Left lung (tissue), 4 donors: ENCODE measurements at regions not wholly inside any gene's neighbourhood (a gene's known extent, or its start where the extent isn't known, plus 50 kb on each side); places are given as distances from the start of the nearest gene placed in this dataset.

Source experiments
- ATAC-seq: fragments of 200-7000 bp; cut with Tn5 transposase; one replicate; pipeline ENCODE4 v1.9.1; 2020; ENCODE audit warnings: moderate library complexity
- DNase-seq, 4 donors: peaks; one replicate each; pipeline ENCODE4 v3.0.0-alpha.2; 2013 to 2020
- H3K27ac ChIP-seq, 2 donors: fragments of 200-600 bp; sonication (generic) in 1 of 2; one replicate each; pipeline versions ENCODE4 v1.5.0 to v1.8.0; 2020 to 2021
- H3K27me3 ChIP-seq, 2 donors: fragments of 200-600 bp; sonication (generic) in 1 of 2; one replicate each; pipeline versions ENCODE4 v1.5.0 to v1.8.0; 2020 to 2021
- H3K36me3 ChIP-seq, 2 donors: fragments of 200-600 bp; sonication (generic) in 1 of 2; one replicate each; pipeline versions ENCODE4 v1.5.0 to v1.8.0; 2020 to 2021
- H3K4me1 ChIP-seq, 2 donors: fragments of 200-600 bp; one replicate each; pipeline ENCODE4 v1.8.0; 2021
- H3K4me3 ChIP-seq, 2 donors: fragments of 200-600 bp; sonication (generic) in 1 of 2; one replicate each; pipeline versions ENCODE4 v1.5.0 to v1.8.0; 2020 to 2021; ENCODE audit warnings: mild to moderate bottlenecking in 1 of 2
- H3K9me3 ChIP-seq, 2 donors: fragments of 200-600 bp; sonication (generic) in 1 of 2; one replicate each; pipeline versions ENCODE4 v1.5.0 to v1.8.0; 2020 to 2021
- intact Hi-C, 2 donors: fragments of 100-400 bp; cut with DNase I; formaldehyde crosslinking; loops; one replicate each; pipeline versions ENCODE4 v1.11.2 to v1.14.2; 2022
- TF ChIP-seq, protein P1 (sequence below), 2 donors: fragments of 200-600 bp; sonication (generic) in 1 of 2; IDR thresholded peaks; one replicate each; pipeline versions ENCODE4 v1.5.0 to v1.8.0; 2021; ENCODE audit warnings: antibody characterized with exemption in 2 of 2
- donor health status: DM: no; HTN: yes; CAD: no.
- donor health status: DM: no; HTN: no; CAD: no.

DNA sequence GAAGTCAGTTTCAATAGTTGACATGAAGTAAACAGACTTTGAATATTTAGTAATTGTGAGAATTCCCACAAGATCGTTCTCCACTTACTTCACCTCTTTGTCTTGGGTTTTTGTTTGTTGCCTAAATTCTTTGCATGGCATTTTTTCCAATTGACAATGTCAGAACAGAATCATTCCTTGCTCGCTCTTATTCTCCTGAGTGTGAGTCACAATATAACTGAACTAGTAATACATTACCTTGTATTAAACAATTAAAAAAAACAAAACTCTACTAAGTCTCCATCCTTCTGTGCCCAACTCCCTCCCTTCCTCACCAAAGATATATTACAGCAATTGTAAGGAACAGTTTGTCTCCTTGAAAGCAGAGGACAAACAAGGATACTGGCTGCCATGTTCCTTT, 638.8 kb upstream of the NOVA1 start:
- Histone ChIP-seq H3K9me3 (peaks cover 0 to 5% of the 10 kb centered on the region in 2 donors), H3K4me1 (no peaks in the 10 kb centered on the region), H3K27me3 (no peaks in the 10 kb centered on the region), H3K36me3 (no peaks in the 10 kb centered on the region), H3K27ac (no peak overlapping the region), H3K4me3 (no peak overlapping the region)
- TF ChIP-seq, protein P1, sequence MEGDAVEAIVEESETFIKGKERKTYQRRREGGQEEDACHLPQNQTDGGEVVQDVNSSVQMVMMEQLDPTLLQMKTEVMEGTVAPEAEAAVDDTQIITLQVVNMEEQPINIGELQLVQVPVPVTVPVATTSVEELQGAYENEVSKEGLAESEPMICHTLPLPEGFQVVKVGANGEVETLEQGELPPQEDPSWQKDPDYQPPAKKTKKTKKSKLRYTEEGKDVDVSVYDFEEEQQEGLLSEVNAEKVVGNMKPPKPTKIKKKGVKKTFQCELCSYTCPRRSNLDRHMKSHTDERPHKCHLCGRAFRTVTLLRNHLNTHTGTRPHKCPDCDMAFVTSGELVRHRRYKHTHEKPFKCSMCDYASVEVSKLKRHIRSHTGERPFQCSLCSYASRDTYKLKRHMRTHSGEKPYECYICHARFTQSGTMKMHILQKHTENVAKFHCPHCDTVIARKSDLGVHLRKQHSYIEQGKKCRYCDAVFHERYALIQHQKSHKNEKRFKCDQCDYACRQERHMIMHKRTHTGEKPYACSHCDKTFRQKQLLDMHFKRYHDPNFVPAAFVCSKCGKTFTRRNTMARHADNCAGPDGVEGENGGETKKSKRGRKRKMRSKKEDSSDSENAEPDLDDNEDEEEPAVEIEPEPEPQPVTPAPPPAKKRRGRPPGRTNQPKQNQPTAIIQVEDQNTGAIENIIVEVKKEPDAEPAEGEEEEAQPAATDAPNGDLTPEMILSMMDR (IDR thresholded peaks at IDR 0.05): no peak
- ATAC-seq (no peak), DNase-seq (no peak)
- intact Hi-C loops: no loop called here

DNA sequence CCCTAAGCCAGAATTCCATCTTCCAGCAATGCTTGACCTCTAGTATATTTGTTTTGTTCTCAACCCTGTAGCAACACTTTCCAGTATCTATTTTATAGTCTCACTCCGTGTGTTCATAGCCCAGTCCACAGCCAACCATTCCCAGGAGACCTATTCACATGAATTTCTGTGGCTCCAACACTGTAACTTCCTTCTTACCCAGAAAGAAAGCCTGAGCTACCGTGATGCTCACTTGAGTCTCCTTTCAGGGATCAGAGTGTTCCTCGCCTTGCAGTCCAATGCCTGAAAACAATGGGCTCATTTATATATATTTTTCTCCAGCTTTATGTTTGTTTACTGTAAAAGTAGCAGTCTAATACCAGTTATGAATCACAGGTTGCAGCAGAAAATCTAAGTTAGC, 645.0 kb upstream of the NOVA1 start:
- H3K9me3 ChIP-seq: peaks cover 0 to 4% of the 10 kb centered on the region in 2 donors
- intact Hi-C loops: no loop called here
- no peak overlapping the region for H3K4me3 ChIP-seq
- H3K27ac ChIP-seq: no peak overlapping the region
- TF ChIP-seq, protein P1 (IDR thresholded peaks at IDR 0.05): no peak
- H3K27me3 ChIP-seq: no peaks in the 10 kb centered on the region
- no peaks in the 10 kb centered on the region for H3K36me3 ChIP-seq
- H3K4me1 ChIP-seq: no peaks in the 10 kb centered on the region
- ATAC-seq (no peak), DNase-seq (no peak)

DNA sequence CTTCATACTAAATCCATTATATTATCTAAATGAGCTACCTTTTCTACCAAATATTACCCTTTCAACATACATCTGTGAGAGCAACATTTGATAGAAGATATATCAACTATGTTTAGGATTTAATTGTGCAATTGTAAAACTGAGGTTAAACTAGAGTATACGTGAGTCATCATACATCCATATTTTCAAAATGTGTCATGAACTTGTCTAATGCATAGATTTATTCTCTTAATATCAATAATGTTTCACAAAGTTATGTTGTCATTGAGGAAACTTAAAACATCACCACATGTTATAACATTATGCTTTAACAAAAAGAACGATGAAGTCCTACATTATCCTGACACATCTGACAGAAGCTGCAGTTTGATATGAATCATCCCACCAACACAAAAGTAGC, 645.5 kb upstream of the NOVA1 start:
- H3K27me3 ChIP-seq: no peaks in the 10 kb centered on the region
- intact Hi-C loops: no loop called here
- H3K27ac ChIP-seq: no peak overlapping the region
- no peak for DNase-seq
- H3K9me3 ChIP-seq: peaks cover 0 to 5% of the 10 kb centered on the region in 2 donors
- H3K36me3 ChIP-seq: no peaks in the 10 kb centered on the region
- TF ChIP-seq, protein P1 (IDR thresholded peaks at IDR 0.05): no peak
- no peak overlapping the region for H3K4me3 ChIP-seq
- no peak for ATAC-seq
- no peaks in the 10 kb centered on the region for H3K4me1 ChIP-seq

DNA sequence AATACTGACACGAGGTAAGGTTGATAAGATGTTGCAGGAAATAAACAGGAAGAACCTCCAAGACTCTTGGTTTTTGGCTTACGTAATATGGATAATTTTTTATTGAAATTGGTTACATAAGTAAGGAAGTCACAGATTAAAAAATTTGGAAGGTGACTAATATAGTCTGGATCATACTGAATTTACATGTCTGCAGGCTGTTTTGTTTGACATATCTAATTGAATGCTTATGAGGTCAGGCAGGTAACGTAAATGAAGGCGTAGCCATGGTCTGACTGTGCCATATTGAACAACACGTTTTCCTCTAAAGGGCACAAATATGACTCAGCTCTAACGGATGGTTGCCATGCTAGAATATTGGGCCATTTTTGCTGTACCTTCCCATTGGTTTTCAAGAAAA, 648.1 kb upstream of the NOVA1 start:
- ATAC-seq (no peak), DNase-seq (no peak)
- Histone ChIP-seq H3K27me3 (no peaks in the 10 kb centered on the region), H3K36me3 (no peaks in the 10 kb centered on the region), H3K4me3 (no peak overlapping the region), H3K9me3 (peaks cover 0 to 4% of the 10 kb centered on the region in 2 donors), H3K4me1 (no peaks in the 10 kb centered on the region), H3K27ac (no peak overlapping the region)
- intact Hi-C loops: no loop called here
- TF ChIP-seq, protein P1 (IDR thresholded peaks at IDR 0.05): peak in 1 of 2 donors; percentile 10

DNA sequence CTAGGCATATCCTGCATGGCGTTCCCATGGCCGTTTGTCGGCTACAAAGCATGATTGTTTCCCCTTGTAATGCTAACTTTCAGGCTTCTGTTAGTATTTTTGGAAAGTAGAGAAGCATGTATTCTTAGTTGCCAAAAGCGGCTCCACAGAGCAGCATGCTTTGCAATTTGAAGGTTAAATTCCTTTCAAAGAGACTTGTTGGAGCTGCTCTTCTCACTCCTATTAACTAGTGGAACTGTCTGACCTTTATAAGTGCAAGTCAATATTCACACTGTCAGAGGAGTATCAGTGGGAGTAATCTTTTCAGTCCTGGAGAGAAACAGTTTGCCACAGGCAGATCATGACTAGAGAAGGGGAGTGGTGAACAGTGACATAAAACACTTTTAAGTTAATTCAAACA, 656.1 kb upstream of the NOVA1 start:
- Histone ChIP-seq H3K27ac (no peak overlapping the region), H3K9me3 (peaks cover 0 to 3% of the 10 kb centered on the region in 2 donors), H3K4me1 (no peaks in the 10 kb centered on the region), H3K27me3 (no peaks in the 10 kb centered on the region), H3K36me3 (no peaks in the 10 kb centered on the region), H3K4me3 (no peak overlapping the region)
- intact Hi-C loops: no loop called here
- TF ChIP-seq, protein P1 (IDR thresholded peaks at IDR 0.05): no peak
- ATAC-seq: no peak
- DNase-seq: no peak
